ENCODE measurements at regions not wholly inside any gene's neighbourhood (a gene's known extent, or its start where the extent isn't known, plus 50 kb on each side); places are given as distances from the start of the nearest gene placed in this dataset.

GRCh38 chr14:97312910-97313309 is 515.7 kb downstream of the VRK1 start:
- ATAC-seq, result no peak
- no peaks in the 10 kb centered on the region for H3K36me3 ChIP-seq

GRCh38 chr14:97315790-97316189 is 518.6 kb downstream of the VRK1 start:
- 42 to 60% methylated on average over 3 to 5 of the region's 5 CpGs for WGBS, 2 donors (ENCODE audit: low coverage in 1 of 2)
- no peak overlapping the region for H3K4me3 ChIP-seq
- no peaks in the 10 kb centered on the region for H3K36me3 ChIP-seq
- no peaks in the 10 kb centered on the region for H3K4me1 ChIP-seq
- peaks cover 0 to 25% (median 0%) of the 10 kb centered on the region in 3 donors for H3K9me3 ChIP-seq
- peaks cover 3% of the 10 kb centered on the region for H3K27me3 ChIP-seq
- TF ChIP-seq CTCF (IDR thresholded peaks at IDR 0.05) (no peak), POLR2A (IDR thresholded peaks at IDR 0.05) (no peak), EP300 (IDR thresholded peaks at IDR 0.05) (no peak)
- no peak overlapping the region for H3K27ac ChIP-seq
- ATAC-seq, result no peak

More at GRCh38 chr14:97312910-97313309, 515.7 kb downstream of the VRK1 start:
- Histone ChIP-seq H3K9me3 (peaks cover 0 to 20% (median 0%) of the 10 kb centered on the region in 3 donors), H3K4me3 (no peak overlapping the region), H3K27me3 (no peaks in the 10 kb centered on the region), H3K4me1 (no peaks in the 10 kb centered on the region), H3K27ac (no peak overlapping the region)
- TF ChIP-seq CTCF (IDR thresholded peaks at IDR 0.05), result no peak
- TF ChIP-seq POLR2A (IDR thresholded peaks at IDR 0.05), result no peak
- no peak for TF ChIP-seq POLR2AphosphoS5 (IDR thresholded peaks at IDR 0.05)
- no peak for TF ChIP-seq EP300 (IDR thresholded peaks at IDR 0.05)

GRCh38 chr14:97318380-97318779 is 521.2 kb downstream of the VRK1 start:
- H3K36me3 ChIP-seq, result no peaks in the 10 kb centered on the region
- H3K9me3 ChIP-seq, result peaks cover 0 to 19% (median 0%) of the 10 kb centered on the region in 3 donors
- H3K27me3 ChIP-seq, result peaks cover 3% of the 10 kb centered on the region
- no peaks in the 10 kb centered on the region for H3K4me1 ChIP-seq
- TF ChIP-seq CTCF (IDR thresholded peaks at IDR 0.05) (no peak), POLR2A (IDR thresholded peaks at IDR 0.05) (no peak), POLR2AphosphoS5 (IDR thresholded peaks at IDR 0.05) (no peak), EP300 (IDR thresholded peaks at IDR 0.05) (no peak)
- WGBS, 2 donors (ENCODE audit: low coverage in 1 of 2), result 73% methylated on average over 2 of the region's 2 CpGs; no CpG with 5 or more reads in 1 of the 2 donors
- H3K27ac ChIP-seq, result no peak overlapping the region
- no peak overlapping the region for H3K4me3 ChIP-seq
- ATAC-seq, result no peak

- 40 to 71% methylated on average over 1 to 3 of the region's 3 CpGs for WGBS, 2 donors (ENCODE audit: low coverage in 1 of 2)
- peaks cover 0 to 7% (median 0%) of the 10 kb centered on the region in 3 donors for H3K9me3 ChIP-seq
- H3K4me1 ChIP-seq, result no peaks in the 10 kb centered on the region
- H3K36me3 ChIP-seq, result no peaks in the 10 kb centered on the region
- H3K27ac ChIP-seq, result no peak overlapping the region
- peaks cover 3% of the 10 kb centered on the region for H3K27me3 ChIP-seq
- TF ChIP-seq POLR2AphosphoS5 (IDR thresholded peaks at IDR 0.05) (no peak), CTCF (IDR thresholded peaks at IDR 0.05) (no peak), EP300 (IDR thresholded peaks at IDR 0.05) (no peak), POLR2A (IDR thresholded peaks at IDR 0.05) (no peak)
- H3K4me3 ChIP-seq, result no peak overlapping the region
- ATAC-seq, result no peak
Measured at GRCh38 chr14:97319691-97320090, 522.5 kb downstream of the VRK1 start.

- 83 to 89% methylated on average over 3 of the region's 3 CpGs for WGBS, 2 donors (ENCODE audit: low coverage in 1 of 2)
- no peak for ATAC-seq
- no peaks in the 10 kb centered on the region for H3K36me3 ChIP-seq
Measured at GRCh38 chr14:97328743-97329142, 531.6 kb downstream of the VRK1 start.

More at GRCh38 chr14:97328743-97329142, 531.6 kb downstream of the VRK1 start:
- no peaks in the 10 kb centered on the region for H3K9me3 ChIP-seq
- H3K4me1 ChIP-seq, result no peaks in the 10 kb centered on the region
- H3K27me3 ChIP-seq, result peaks cover 4% of the 10 kb centered on the region
- H3K27ac ChIP-seq, result no peak overlapping the region
- H3K4me3 ChIP-seq, result no peak overlapping the region
- TF ChIP-seq POLR2AphosphoS5 (IDR thresholded peaks at IDR 0.05) (no peak), EP300 (IDR thresholded peaks at IDR 0.05) (no peak), CTCF (IDR thresholded peaks at IDR 0.05) (no peak), POLR2A (IDR thresholded peaks at IDR 0.05) (no peak)
